A673 (cell line): ENCODE measurements at regions not wholly inside any gene's neighbourhood (a gene's known extent, or its start where the extent isn't known, plus 50 kb on each side); places are given as distances from the start of the nearest gene placed in this dataset.

Source experiments
- CTCF ChIP-seq: fragments of 300-800, 200-600 bp; sonication (generic); conservative IDR thresholded peaks from 2 replicates; pipeline ENCODE4 v1.5.1; 2017; ENCODE audit warnings: low read depth, mild to moderate bottlenecking, antibody characterized with exemption, low read length, moderate library complexity, mixed read lengths
- EZH2 ChIP-seq: fragments of 200-600 bp; sonication (generic); IDR thresholded peaks from 2 replicates; pipeline ENCODE4 v1.6.1; 2017; ENCODE audit warnings: borderline replicate concordance, low read depth, mild to moderate bottlenecking, mixed read lengths, antibody characterized with exemption, low read length; ENCODE audit not compliant: poor library complexity, severe bottlenecking

DNA sequence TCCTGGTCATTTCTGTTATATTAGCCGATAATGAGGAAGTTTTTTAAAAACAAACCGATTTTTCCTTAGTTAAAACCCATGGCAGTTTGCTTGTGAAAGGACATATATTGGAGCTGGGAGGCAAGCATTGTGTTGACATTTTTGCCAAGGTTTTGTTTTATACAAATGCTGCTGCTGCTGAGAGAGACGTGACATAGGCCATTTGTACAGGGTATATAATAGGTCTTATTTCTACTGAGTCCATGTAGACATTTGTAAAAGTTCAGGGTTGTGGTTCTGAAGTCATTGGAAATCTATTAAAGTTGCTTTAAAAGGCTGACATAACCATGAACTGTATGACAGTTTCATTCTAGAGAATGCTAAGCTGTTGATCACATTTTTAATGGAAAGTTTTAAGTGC, 424.0 kb upstream of the FANCL start:
- no peak for TF ChIP-seq CTCF
- no peak for TF ChIP-seq EZH2
